Progenitor cell of endocrine pancreas (in vitro differentiated cells): ENCODE measurements at regions not wholly inside any gene's neighbourhood (a gene's known extent, or its start where the extent isn't known, plus 50 kb on each side); places are given as distances from the start of the nearest gene placed in this dataset.

Experiments used
- DNase-seq: peaks from one replicate; pipeline ENCODE4 v3.0.0; 2021; ENCODE audit warnings: low spot score; ENCODE audit not compliant: unreplicated experiment
- H3K27ac Mint-ChIP-seq: 2 replicates; pipeline ENCODE4 v1.8.0; 2021; ENCODE audit warnings: mild to moderate bottlenecking, moderate library complexity, mixed read lengths
- H3K27me3 Mint-ChIP-seq: 2 replicates; pipeline ENCODE4 v1.8.0; 2021; ENCODE audit warnings: mixed read lengths
- H3K36me3 Mint-ChIP-seq: 2 replicates; pipeline ENCODE4 v1.8.0; 2022; ENCODE audit warnings: mixed read lengths; ENCODE audit not compliant: insufficient read depth
- H3K4me1 Mint-ChIP-seq: 2 replicates; pipeline ENCODE4 v1.8.0; 2021; ENCODE audit warnings: low read depth, mixed read lengths
- H3K4me3 Mint-ChIP-seq: 2 replicates; pipeline ENCODE4 v1.8.0; 2021; ENCODE audit warnings: low read depth, mild to moderate bottlenecking, moderate library complexity, mixed read lengths
- H3K9me3 Mint-ChIP-seq: 2 replicates; pipeline ENCODE4 v1.8.0; 2021; ENCODE audit warnings: low read depth, mixed read lengths
- CTCF ChIP-seq: fragments of 200-600 bp; sonication (generic); IDR thresholded peaks from one replicate; pipeline ENCODE4 v1.5.0; 2021; ENCODE audit warnings: antibody characterized with exemption, mild to moderate bottlenecking; ENCODE audit not compliant: unreplicated experiment

GRCh38 chr22:48713272-48714205 is 1114.1 kb downstream of the BRD1 start:
- Mint-ChIP-seq H3K27me3 (no peaks in the 10 kb centered on the region), H3K27ac (no peak overlapping the region), H3K36me3 (peaks cover 6% of the 10 kb centered on the region), H3K9me3 (no peaks in the 10 kb centered on the region), H3K4me3 (no peak overlapping the region), H3K4me1 (no peaks in the 10 kb centered on the region)
- TF ChIP-seq CTCF = no peak
- DNase-seq = no peak

- no peaks in the 10 kb centered on the region for H3K27me3 Mint-ChIP-seq
- no peak for TF ChIP-seq CTCF
- no peak overlapping the region for H3K27ac Mint-ChIP-seq
- no peaks in the 10 kb centered on the region for H3K9me3 Mint-ChIP-seq
- H3K4me1 Mint-ChIP-seq = no peaks in the 10 kb centered on the region
- no peak for DNase-seq
- no peak overlapping the region for H3K4me3 Mint-ChIP-seq
- peaks cover 6% of the 10 kb centered on the region for H3K36me3 Mint-ChIP-seq
Observed at GRCh38 chr22:48712558-48713271, 1115.0 kb downstream of the BRD1 start.

- Mint-ChIP-seq H3K27me3 (no peaks in the 10 kb centered on the region), H3K27ac (no peak overlapping the region), H3K36me3 (peaks cover 6% of the 10 kb centered on the region), H3K9me3 (no peaks in the 10 kb centered on the region), H3K4me3 (no peak overlapping the region), H3K4me1 (no peaks in the 10 kb centered on the region)
- TF ChIP-seq CTCF = no peak
- no peak for DNase-seq
Observed at GRCh38 chr22:48711669-48712068, 1116.0 kb downstream of the BRD1 start.

- no peak for DNase-seq
- H3K27ac Mint-ChIP-seq = no peak overlapping the region
- no peak overlapping the region for H3K4me3 Mint-ChIP-seq
- H3K36me3 Mint-ChIP-seq = peaks cover 6% of the 10 kb centered on the region
- H3K9me3 Mint-ChIP-seq = no peaks in the 10 kb centered on the region
- TF ChIP-seq CTCF = no peak
- H3K4me1 Mint-ChIP-seq = no peaks in the 10 kb centered on the region
- no peaks in the 10 kb centered on the region for H3K27me3 Mint-ChIP-seq
Observed at GRCh38 chr22:48711031-48711431, 1116.6 kb downstream of the BRD1 start.

- Mint-ChIP-seq H3K27me3 (no peaks in the 10 kb centered on the region), H3K36me3 (peaks cover 3% of the 10 kb centered on the region), H3K9me3 (no peaks in the 10 kb centered on the region), H3K27ac (no peak overlapping the region), H3K4me1 (no peaks in the 10 kb centered on the region), H3K4me3 (no peak overlapping the region)
- no peak for DNase-seq
- no peak for TF ChIP-seq CTCF
Observed at GRCh38 chr22:48710410-48710809, 1117.3 kb downstream of the BRD1 start.
